ENCODE measurements at regions not wholly inside any gene's neighbourhood (a gene's known extent, or its start where the extent isn't known, plus 50 kb on each side); places are given as distances from the start of the nearest gene placed in this dataset.

- H3K9me3 ChIP-seq (ENCODE audit: severe bottlenecking), result no peaks in the 10 kb centered on the region
- H3K4me3 ChIP-seq (ENCODE audit: low read depth, low read length), result no peak overlapping the region
- no peaks in the 10 kb centered on the region for H3K36me3 ChIP-seq
- H3K27me3 ChIP-seq (ENCODE audit: insufficient read depth, low read depth, severe bottlenecking), result no peaks in the 10 kb centered on the region
- no peak for TF ChIP-seq CTCF (IDR thresholded peaks at IDR 0.05; ENCODE audit: low read depth, low read length)
- H3K27ac ChIP-seq, result no peak overlapping the region
- DNase-seq, result no peak
These were observed 151.8 kb upstream of the MAP3K1 start for GRCh38 chr5:56663523-56663922.

- TF ChIP-seq CTCF (IDR thresholded peaks at IDR 0.05; ENCODE audit: low read depth, low read length), result no peak
- Histone ChIP-seq H3K27ac (no peak overlapping the region), H3K4me3 (ENCODE audit: low read depth, low read length) (no peak overlapping the region), H3K27me3 (ENCODE audit: insufficient read depth, low read depth, severe bottlenecking) (no peaks in the 10 kb centered on the region), H3K36me3 (no peaks in the 10 kb centered on the region), H3K9me3 (ENCODE audit: severe bottlenecking) (no peaks in the 10 kb centered on the region)
- no peak for DNase-seq
These were observed 152.5 kb upstream of the MAP3K1 start for GRCh38 chr5:56662893-56663292.

- DNase-seq, result no peak
- no peak overlapping the region for H3K27ac ChIP-seq
- TF ChIP-seq CTCF (IDR thresholded peaks at IDR 0.05; ENCODE audit: low read depth, low read length), result no peak
These were observed 155.4 kb upstream of the MAP3K1 start for GRCh38 chr5:56659971-56660370.

GRCh38 chr5:56658972-56659371 lies 156.4 kb upstream of the MAP3K1 start:
- Histone ChIP-seq H3K9me3 (ENCODE audit: severe bottlenecking) (no peaks in the 10 kb centered on the region), H3K36me3 (no peaks in the 10 kb centered on the region), H3K4me3 (ENCODE audit: low read depth, low read length) (no peak overlapping the region), H3K27ac (no peak overlapping the region), H3K27me3 (ENCODE audit: insufficient read depth, low read depth, severe bottlenecking) (no peaks in the 10 kb centered on the region)
- no peak for DNase-seq
- TF ChIP-seq CTCF (IDR thresholded peaks at IDR 0.05; ENCODE audit: low read depth, low read length), result no peak

More at GRCh38 chr5:56659971-56660370, 155.4 kb upstream of the MAP3K1 start:
- Histone ChIP-seq H3K27me3 (ENCODE audit: insufficient read depth, low read depth, severe bottlenecking) (no peaks in the 10 kb centered on the region), H3K9me3 (ENCODE audit: severe bottlenecking) (no peaks in the 10 kb centered on the region), H3K36me3 (no peaks in the 10 kb centered on the region), H3K4me3 (ENCODE audit: low read depth, low read length) (no peak overlapping the region)

- H3K4me3 ChIP-seq (ENCODE audit: low read depth, low read length), result no peak overlapping the region
- H3K36me3 ChIP-seq, result no peaks in the 10 kb centered on the region
- DNase-seq, result no peak
- H3K27me3 ChIP-seq (ENCODE audit: insufficient read depth, low read depth, severe bottlenecking), result no peaks in the 10 kb centered on the region
- no peaks in the 10 kb centered on the region for H3K9me3 ChIP-seq (ENCODE audit: severe bottlenecking)
- TF ChIP-seq CTCF (IDR thresholded peaks at IDR 0.05; ENCODE audit: low read depth, low read length), result no peak
- H3K27ac ChIP-seq, result no peak overlapping the region
These were observed 158.3 kb upstream of the MAP3K1 start for GRCh38 chr5:56656846-56657726.
